Endothelial cell (in vitro differentiated cells): ENCODE measurements at regions not wholly inside any gene's neighbourhood (a gene's known extent, or its start where the extent isn't known, plus 50 kb on each side); places are given as distances from the start of the nearest gene placed in this dataset.
"Not testable (repeated sequence)": the region's sequence is repeated elsewhere in the genome, so short reads cannot be mapped to it uniquely, and the experiment has no call there.

ENCODE experiments used
- DNase-seq: peaks from one replicate; pipeline ENCODE4 v3.0.0; 2021; ENCODE audit warnings: low spot score
- H3K27ac Mint-ChIP-seq: one replicate; pipeline ENCODE4 v1.8.0; 2021; ENCODE audit warnings: mixed read lengths, inconsistent platforms; ENCODE audit not compliant: unreplicated experiment
- H3K27me3 Mint-ChIP-seq: one replicate; pipeline ENCODE4 v1.8.0; 2021; ENCODE audit warnings: mild to moderate bottlenecking, moderate library complexity, mixed read lengths, inconsistent platforms; ENCODE audit not compliant: unreplicated experiment
- H3K36me3 Mint-ChIP-seq: one replicate; pipeline ENCODE4 v1.8.0; 2021; ENCODE audit warnings: mild to moderate bottlenecking, low read depth, mixed read lengths, inconsistent platforms; ENCODE audit not compliant: unreplicated experiment
- H3K4me1 Mint-ChIP-seq: one replicate; pipeline ENCODE4 v1.8.0; 2021; ENCODE audit warnings: mild to moderate bottlenecking, mixed read lengths, inconsistent platforms; ENCODE audit not compliant: unreplicated experiment
- H3K4me3 Mint-ChIP-seq: one replicate; pipeline ENCODE4 v1.8.0; 2021; ENCODE audit warnings: mild to moderate bottlenecking, mixed read lengths, inconsistent platforms; ENCODE audit not compliant: unreplicated experiment
- H3K9me3 Mint-ChIP-seq: one replicate; pipeline ENCODE4 v1.8.0; 2021; ENCODE audit warnings: mixed read lengths, inconsistent platforms; ENCODE audit not compliant: unreplicated experiment
- TF ChIP-seq, protein P1 (sequence below): fragments of 200-600 bp; sonication (generic); IDR thresholded peaks from one replicate; pipeline ENCODE4 v1.5.0; 2021; ENCODE audit warnings: antibody characterized with exemption; ENCODE audit not compliant: unreplicated experiment

DNA sequence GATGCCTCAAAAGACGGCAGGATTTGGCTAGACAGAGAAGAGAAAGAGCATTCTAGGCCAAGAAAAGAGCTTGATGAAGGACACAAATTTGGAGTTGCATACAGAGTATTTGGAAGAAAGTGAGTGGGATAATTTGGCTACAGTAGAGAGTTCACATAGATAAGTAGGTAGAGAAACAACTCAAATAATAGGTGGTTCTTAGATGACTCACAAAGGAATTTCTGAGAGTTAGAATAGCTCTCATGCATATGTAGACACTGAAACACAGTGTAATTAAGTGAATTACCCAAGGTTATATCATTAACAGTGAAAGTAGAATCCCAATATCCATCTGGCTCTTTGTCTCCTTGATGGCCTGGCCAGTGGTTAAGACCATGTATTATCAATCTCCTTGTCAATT, 228.6 kb upstream of the DDI1 start:
- TF ChIP-seq, protein P1, sequence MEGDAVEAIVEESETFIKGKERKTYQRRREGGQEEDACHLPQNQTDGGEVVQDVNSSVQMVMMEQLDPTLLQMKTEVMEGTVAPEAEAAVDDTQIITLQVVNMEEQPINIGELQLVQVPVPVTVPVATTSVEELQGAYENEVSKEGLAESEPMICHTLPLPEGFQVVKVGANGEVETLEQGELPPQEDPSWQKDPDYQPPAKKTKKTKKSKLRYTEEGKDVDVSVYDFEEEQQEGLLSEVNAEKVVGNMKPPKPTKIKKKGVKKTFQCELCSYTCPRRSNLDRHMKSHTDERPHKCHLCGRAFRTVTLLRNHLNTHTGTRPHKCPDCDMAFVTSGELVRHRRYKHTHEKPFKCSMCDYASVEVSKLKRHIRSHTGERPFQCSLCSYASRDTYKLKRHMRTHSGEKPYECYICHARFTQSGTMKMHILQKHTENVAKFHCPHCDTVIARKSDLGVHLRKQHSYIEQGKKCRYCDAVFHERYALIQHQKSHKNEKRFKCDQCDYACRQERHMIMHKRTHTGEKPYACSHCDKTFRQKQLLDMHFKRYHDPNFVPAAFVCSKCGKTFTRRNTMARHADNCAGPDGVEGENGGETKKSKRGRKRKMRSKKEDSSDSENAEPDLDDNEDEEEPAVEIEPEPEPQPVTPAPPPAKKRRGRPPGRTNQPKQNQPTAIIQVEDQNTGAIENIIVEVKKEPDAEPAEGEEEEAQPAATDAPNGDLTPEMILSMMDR = no peak
- DNase-seq = no peak
- H3K27ac Mint-ChIP-seq = no peak overlapping the region
- H3K4me1 Mint-ChIP-seq = peaks cover 2% of the 10 kb centered on the region
- H3K9me3 Mint-ChIP-seq = no peaks in the 10 kb centered on the region
- H3K36me3 Mint-ChIP-seq = no peaks in the 10 kb centered on the region
- H3K4me3 Mint-ChIP-seq = no peak overlapping the region
- peaks cover 2% of the 10 kb centered on the region for H3K27me3 Mint-ChIP-seq

DNA sequence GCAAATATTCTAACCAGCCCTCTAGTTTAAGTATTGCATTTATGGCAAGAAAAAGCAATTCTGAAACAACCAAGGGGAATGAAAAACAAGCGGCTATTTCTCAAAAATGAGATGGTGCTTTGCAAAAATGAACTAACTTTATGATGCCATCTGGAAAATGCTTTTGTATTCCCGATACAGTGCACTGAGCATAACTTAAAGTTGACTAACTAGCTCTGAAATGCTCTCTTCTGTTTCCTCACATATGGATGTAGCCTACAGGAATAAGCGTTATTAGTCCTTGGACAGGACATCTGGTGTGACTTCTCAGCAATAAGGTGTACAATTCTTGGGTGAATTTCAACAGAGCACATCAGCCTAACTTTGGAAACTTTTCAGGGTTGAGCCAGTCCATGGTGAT, 228.2 kb upstream of the DDI1 start:
- H3K36me3 Mint-ChIP-seq = no peaks in the 10 kb centered on the region
- DNase-seq = no peak
- TF ChIP-seq, protein P1 = no peak
- no peak overlapping the region for H3K27ac Mint-ChIP-seq
- H3K27me3 Mint-ChIP-seq = peaks cover 2% of the 10 kb centered on the region
- H3K9me3 Mint-ChIP-seq = no peaks in the 10 kb centered on the region
- peaks cover 2% of the 10 kb centered on the region for H3K4me1 Mint-ChIP-seq
- H3K4me3 Mint-ChIP-seq = no peak overlapping the region

DNA sequence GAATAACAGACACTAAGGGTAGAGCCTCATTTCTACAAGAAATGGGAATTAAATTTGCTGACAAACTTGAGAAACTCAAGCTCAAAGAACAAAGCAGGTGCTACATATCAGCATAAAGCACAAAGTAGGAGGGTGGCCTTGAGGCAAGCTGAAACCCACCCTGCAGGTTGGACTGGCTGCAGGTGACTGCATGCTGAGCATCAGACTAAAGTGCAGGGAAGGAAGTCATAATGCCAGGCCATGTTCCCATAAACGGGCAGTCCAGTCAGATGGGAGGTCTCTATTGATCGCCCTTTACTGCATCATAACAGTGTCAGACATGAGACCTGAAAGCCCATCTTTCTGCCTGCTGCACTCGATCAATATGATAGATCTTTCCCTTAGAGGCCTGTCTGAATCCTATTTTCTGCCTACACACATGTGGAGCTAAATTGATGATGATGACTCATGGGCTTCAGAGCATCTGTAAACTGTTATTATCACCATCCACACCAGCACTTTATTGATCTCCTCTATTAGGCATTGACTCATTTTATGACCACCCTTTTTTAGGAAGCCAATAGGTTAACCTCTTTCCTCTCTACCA, 224.5 kb upstream of the DDI1 start:
- no peak overlapping the region for H3K27ac Mint-ChIP-seq
- H3K4me1 Mint-ChIP-seq = no peaks in the 10 kb centered on the region
- no peaks in the 10 kb centered on the region for H3K36me3 Mint-ChIP-seq
- TF ChIP-seq, protein P1 = no peak
- no peak overlapping the region for H3K4me3 Mint-ChIP-seq
- H3K27me3 Mint-ChIP-seq = no peaks in the 10 kb centered on the region
- DNase-seq = no peak
- no peaks in the 10 kb centered on the region for H3K9me3 Mint-ChIP-seq

DNA sequence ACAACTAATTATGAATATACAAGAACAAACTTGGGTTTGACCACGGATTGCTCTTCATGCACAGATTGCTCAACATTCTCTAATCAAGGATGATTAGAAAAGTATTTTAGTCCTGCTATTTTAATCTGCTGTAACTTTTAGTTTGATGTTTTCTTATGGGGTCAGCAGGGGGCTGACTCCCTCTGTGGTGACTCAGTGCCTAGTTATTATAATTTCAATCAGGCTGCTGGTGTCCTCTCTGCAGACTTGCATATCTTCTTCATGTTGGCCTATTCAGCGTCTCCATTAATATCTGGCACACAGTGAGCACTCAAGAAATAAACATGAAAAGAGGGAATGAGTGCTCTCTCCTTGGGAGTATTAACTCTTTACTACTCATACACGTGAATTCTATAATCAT, 223.8 kb upstream of the DDI1 start:
- Mint-ChIP-seq H3K36me3 (no peaks in the 10 kb centered on the region), H3K9me3 (no peaks in the 10 kb centered on the region), H3K27ac (no peak overlapping the region), H3K27me3 (no peaks in the 10 kb centered on the region), H3K4me1 (no peaks in the 10 kb centered on the region), H3K4me3 (no peak overlapping the region)
- no peak for DNase-seq
- TF ChIP-seq, protein P1 = no peak

DNA sequence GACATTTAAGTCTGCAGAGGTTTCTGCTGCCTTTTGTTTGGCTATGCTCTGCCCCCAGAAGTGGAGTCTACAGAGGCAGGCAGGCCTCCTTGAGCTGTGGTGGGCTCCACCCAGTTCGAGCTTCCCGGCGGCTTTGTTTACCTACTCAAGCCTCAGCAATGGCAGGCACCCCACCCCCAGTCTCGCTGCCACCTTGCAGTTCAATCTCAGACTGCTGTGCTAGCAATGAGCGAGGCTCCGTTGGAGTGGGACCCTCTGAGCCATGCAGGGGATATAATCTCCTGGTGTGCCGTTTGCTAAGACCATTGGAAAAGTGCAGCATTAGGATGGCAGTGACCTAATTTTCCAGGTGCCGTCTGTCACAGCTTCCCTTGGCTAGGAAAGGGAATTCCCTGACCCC, 216.1 kb upstream of the DDI1 start:
- H3K4me3 Mint-ChIP-seq, H3K9me3 Mint-ChIP-seq, H3K27ac Mint-ChIP-seq, DNase-seq, H3K27me3 Mint-ChIP-seq, H3K36me3 Mint-ChIP-seq, H3K4me1 Mint-ChIP-seq: not testable (repeated sequence)
